NOMO-1 (cell line): ENCODE measurements at regions not wholly inside any gene's neighbourhood (a gene's known extent, or its start where the extent isn't known, plus 50 kb on each side); places are given as distances from the start of the nearest gene placed in this dataset.
A peak's percentile ranks its signal among the peaks of the same experiment; 100 is the strongest.

Experiments used
- DNase-seq, 2 experiments: peaks; one replicate each; lab custom pipeline; 2025; ENCODE audit not compliant: unreplicated experiment in 2 of 2; lab: John Stamatoyannopoulos, UW

- peak in 1 of 2 experiments; percentile 35 for DNase-seq
Observed at GRCh38 chr14:41986083-41986645, 379.5 kb downstream of the LRFN5 start.

GRCh38 chr14:41973178-41973577 is 366.5 kb downstream of the LRFN5 start:
- peak; percentile 17 to 42 for DNase-seq

- no peak for DNase-seq
Observed at GRCh38 chr14:41972531-41972930, 365.9 kb downstream of the LRFN5 start.

GRCh38 chr14:41960281-41960680 is 353.6 kb downstream of the LRFN5 start:
- no peak for DNase-seq

- no peak for DNase-seq
Observed at GRCh38 chr14:41957459-41957858, 350.8 kb downstream of the LRFN5 start.
